Natural killer cell (primary cell): ENCODE measurements at regions not wholly inside any gene's neighbourhood (a gene's known extent, or its start where the extent isn't known, plus 50 kb on each side); places are given as distances from the start of the nearest gene placed in this dataset.

Experiments used
- ATAC-seq, 3 donors: fragments of 150-1000 bp in 2 of 3; fragments of 200-7000 bp in 1 of 3; cut with Tn5 transposase; 1 replicate in 1 of 3; 2 replicates in 2 of 3; pipeline ENCODE4 v1.10.0; 2021; ENCODE audit warnings: mild to moderate bottlenecking in 2 of 3, moderate library complexity in 2 of 3
- DNase-seq, 2 donors: peaks; one replicate each; pipeline versions ENCODE4 v3.0.0 to v3.0.0-alpha.2; 2013 to 2021; ENCODE audit warnings: mixed read lengths in 1 of 2
- H3K27ac ChIP-seq: one replicate; pipeline ENCODE4 v1.5.1; 2013; ENCODE audit warnings: mild to moderate bottlenecking, low read length
- H3K27me3 ChIP-seq: one replicate; pipeline ENCODE4 v1.6.1; 2013; ENCODE audit warnings: low read length; ENCODE audit not compliant: control insufficient read depth, insufficient read depth
- H3K36me3 ChIP-seq: one replicate; pipeline ENCODE4 v1.6.1; 2013; ENCODE audit warnings: low read length; ENCODE audit not compliant: control insufficient read depth, insufficient read depth
- H3K4me1 ChIP-seq: one replicate; pipeline ENCODE4 v1.6.1; 2013; ENCODE audit warnings: low read length; ENCODE audit not compliant: control insufficient read depth, insufficient read depth
- H3K4me3 ChIP-seq: one replicate; pipeline ENCODE4 v1.5.1; 2013; ENCODE audit warnings: low read length
- H3K9me3 ChIP-seq: one replicate; pipeline ENCODE4 v1.6.1; 2013; ENCODE audit warnings: low read length; ENCODE audit not compliant: control insufficient read depth, insufficient read depth
- H3K27ac Mint-ChIP-seq, 2 donors: one replicate each; pipeline ENCODE4 v1.8.0; 2022; ENCODE audit warnings: mild to moderate bottlenecking in 2 of 2, mixed read lengths in 2 of 2, moderate library complexity in 1 of 2
- H3K27me3 Mint-ChIP-seq, 2 donors: one replicate each; pipeline ENCODE4 v1.8.0; 2022; ENCODE audit warnings: low read depth in 2 of 2, mixed read lengths in 2 of 2
- H3K36me3 Mint-ChIP-seq: one replicate; pipeline ENCODE4 v1.8.0; 2022; ENCODE audit warnings: mixed read lengths
- H3K4me1 Mint-ChIP-seq, 2 donors: one replicate each; pipeline ENCODE4 v1.8.0; 2022; ENCODE audit warnings: mixed read lengths in 2 of 2
- H3K4me3 Mint-ChIP-seq: one replicate; pipeline ENCODE4 v1.8.0; 2022; ENCODE audit warnings: mild to moderate bottlenecking, moderate library complexity, mixed read lengths
- H3K9me3 Mint-ChIP-seq, 2 donors: one replicate each; pipeline ENCODE4 v1.8.0; 2022; ENCODE audit warnings: mixed read lengths in 2 of 2
- CTCF ChIP-seq: fragments of 200-600 bp; IDR thresholded peaks from one replicate; pipeline ENCODE4 v1.8.0; 2022; ENCODE audit warnings: antibody characterized with exemption
- WGBS: methylation state at CpG from one replicate; pipeline ENCODE4 v1.1.7; 2013; ENCODE audit warnings: missing lambda C conversion rate; ENCODE audit not compliant: insufficient coverage; 5-methylcytosine and 5-hydroxymethylcytosine counted together
- intact Hi-C: fragments of 100-400 bp; cut with micrococcal nuclease; formaldehyde crosslinking; loops from one replicate; pipeline ENCODE4 v1.14.2; 2022

GRCh38 chr2:6730649-6731532, 134.8 kb downstream of the CMPK2 start:
- H3K4me3 Mint-ChIP-seq, result no peak overlapping the region
- no peak for TF ChIP-seq CTCF
- Histone ChIP-seq H3K4me3 (no peak overlapping the region), H3K27me3 (no peaks in the 10 kb centered on the region), H3K27ac (no peak overlapping the region), H3K4me1 (no peaks in the 10 kb centered on the region), H3K9me3 (no peaks in the 10 kb centered on the region), H3K36me3 (no peaks in the 10 kb centered on the region)
- DNase-seq, result no peak
- no peak for ATAC-seq
- intact Hi-C loops, result no loop called here
- no peaks in the 10 kb centered on the region for H3K36me3 Mint-ChIP-seq
- H3K9me3 Mint-ChIP-seq, result no peaks in the 10 kb centered on the region
- H3K27ac Mint-ChIP-seq, result no peak overlapping the region
- WGBS, result 69% methylated on average over 5 of the region's 5 CpGs
- no peaks in the 10 kb centered on the region for H3K4me1 Mint-ChIP-seq
- H3K27me3 Mint-ChIP-seq, result peaks cover 15 to 57% of the 10 kb centered on the region in 2 donors

- no peak overlapping the region for H3K4me3 Mint-ChIP-seq
- H3K27me3 Mint-ChIP-seq, result peaks cover 15 to 29% of the 10 kb centered on the region in 2 donors
- DNase-seq, result no peak
- Histone ChIP-seq H3K4me3 (no peak overlapping the region), H3K27ac (no peak overlapping the region), H3K4me1 (no peaks in the 10 kb centered on the region), H3K36me3 (no peaks in the 10 kb centered on the region), H3K9me3 (no peaks in the 10 kb centered on the region), H3K27me3 (no peaks in the 10 kb centered on the region)
- ATAC-seq, result no peak
- H3K36me3 Mint-ChIP-seq, result no peaks in the 10 kb centered on the region
- intact Hi-C loops, result no loop called here
- WGBS, result 93% methylated on average over 7 of the region's 7 CpGs
- H3K4me1 Mint-ChIP-seq, result no peaks in the 10 kb centered on the region
- H3K9me3 Mint-ChIP-seq, result no peaks in the 10 kb centered on the region
- no peak for TF ChIP-seq CTCF
- no peak overlapping the region for H3K27ac Mint-ChIP-seq
Observed at GRCh38 chr2:6739547-6739946, 126.2 kb downstream of the CMPK2 start.

GRCh38 chr2:6741229-6741628, 124.5 kb downstream of the CMPK2 start:
- intact Hi-C loops, result no loop called here
- 71% methylated on average over 1 of the region's 1 CpG for WGBS
- TF ChIP-seq CTCF, result no peak
- H3K9me3 ChIP-seq, result no peaks in the 10 kb centered on the region
- H3K4me1 ChIP-seq, result no peaks in the 10 kb centered on the region
- no peak overlapping the region for H3K27ac ChIP-seq
- no peak overlapping the region for H3K4me3 ChIP-seq
- H3K27ac Mint-ChIP-seq, result no peak overlapping the region
- H3K4me3 Mint-ChIP-seq, result no peak overlapping the region
- no peaks in the 10 kb centered on the region for H3K4me1 Mint-ChIP-seq
- no peak for ATAC-seq
- H3K36me3 Mint-ChIP-seq, result no peaks in the 10 kb centered on the region
- peaks cover 22 to 45% of the 10 kb centered on the region in 2 donors for H3K27me3 Mint-ChIP-seq
- DNase-seq, result no peak
- no peaks in the 10 kb centered on the region for H3K27me3 ChIP-seq
- no peaks in the 10 kb centered on the region for H3K36me3 ChIP-seq
- peaks cover 0 to 3% of the 10 kb centered on the region in 2 donors for H3K9me3 Mint-ChIP-seq

GRCh38 chr2:6744038-6744437, 121.7 kb downstream of the CMPK2 start:
- H3K36me3 Mint-ChIP-seq, result no peaks in the 10 kb centered on the region
- Histone ChIP-seq H3K36me3 (no peaks in the 10 kb centered on the region), H3K4me3 (no peak overlapping the region), H3K4me1 (no peaks in the 10 kb centered on the region), H3K27me3 (no peaks in the 10 kb centered on the region), H3K27ac (no peak overlapping the region), H3K9me3 (no peaks in the 10 kb centered on the region)
- no peaks in the 10 kb centered on the region for H3K4me1 Mint-ChIP-seq
- no peak overlapping the region for H3K27ac Mint-ChIP-seq
- H3K27me3 Mint-ChIP-seq, result peaks cover 26 to 45% of the 10 kb centered on the region in 2 donors
- ATAC-seq (no peak), DNase-seq (no peak)
- no peak overlapping the region for H3K4me3 Mint-ChIP-seq
- WGBS, result 100% methylated on average over 2 of the region's 4 CpGs
- peaks cover 0 to 3% of the 10 kb centered on the region in 2 donors for H3K9me3 Mint-ChIP-seq
- intact Hi-C loops, result no loop called here
- no peak for TF ChIP-seq CTCF
